Embryonic facial prominence (tissue), 1 donor: ENCODE measurements at regions not wholly inside any gene's neighbourhood (a gene's known extent, or its start where the extent isn't known, plus 50 kb on each side); places are given as distances from the start of the nearest gene placed in this dataset.

ENCODE experiments used
- DNase-seq: peaks from one replicate; pipeline ENCODE4 v3.0.0-alpha.2; 2016; ENCODE audit errors: extremely low spot score

DNA sequence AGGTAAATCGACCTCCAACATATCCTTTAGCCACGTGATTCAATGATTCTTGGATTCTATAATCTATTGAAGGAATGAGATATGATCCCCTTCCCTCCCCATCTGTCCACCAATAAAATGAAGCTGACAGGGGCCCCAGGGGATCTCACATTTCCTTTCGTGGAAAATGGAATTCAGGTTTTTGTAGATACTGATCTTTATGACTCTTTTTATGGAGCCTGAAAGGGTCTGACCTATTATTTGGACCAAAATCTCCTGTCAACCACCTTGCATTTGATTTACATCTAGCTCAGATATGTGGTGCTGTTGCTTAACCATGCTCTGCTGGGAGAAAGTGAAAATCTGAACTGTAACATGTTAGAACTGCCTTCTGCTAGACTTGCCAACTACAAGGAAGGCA lies 234.0 kb upstream of the CXCL12 start:
- DNase-seq, result no peak

DNA sequence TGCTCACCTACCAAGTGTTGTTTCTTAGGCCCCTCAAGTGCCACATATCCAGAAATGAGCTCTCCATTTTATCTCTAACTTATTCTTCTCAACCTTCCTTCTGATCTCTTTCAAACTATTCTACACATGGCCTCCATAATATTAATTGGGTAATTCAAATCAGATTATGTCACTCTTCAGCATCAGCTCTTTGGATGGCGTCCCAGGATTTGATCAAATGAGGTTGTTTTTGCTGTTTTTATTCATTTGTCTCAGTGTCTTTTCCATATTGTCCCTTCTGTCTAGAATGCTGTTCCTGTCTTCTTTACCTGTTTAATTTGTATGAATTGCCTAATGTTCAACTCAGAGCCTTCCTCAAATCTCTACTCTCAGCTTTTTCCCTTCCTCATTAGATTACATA lies 234.6 kb upstream of the CXCL12 start:
- no peak for DNase-seq

DNA sequence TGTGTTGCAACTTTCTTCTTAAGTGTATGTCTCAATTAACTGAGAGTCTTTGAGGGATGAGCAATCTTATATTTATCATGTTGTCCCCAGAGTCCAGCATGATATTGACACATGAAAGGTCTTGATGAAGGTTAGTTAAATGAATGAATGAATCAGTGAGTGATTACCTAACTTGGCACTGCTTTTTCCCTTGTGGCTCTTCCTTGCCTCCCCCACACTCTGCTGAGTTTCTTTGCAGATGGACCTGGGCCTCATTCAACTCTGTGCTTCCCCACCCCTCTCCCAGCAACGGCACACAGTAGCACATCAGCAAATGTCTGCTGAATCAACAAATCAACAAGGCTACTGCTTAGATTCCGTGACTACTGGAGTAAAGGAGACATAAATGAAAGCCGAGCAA lies 235.1 kb upstream of the CXCL12 start:
- DNase-seq, result no peak

DNA sequence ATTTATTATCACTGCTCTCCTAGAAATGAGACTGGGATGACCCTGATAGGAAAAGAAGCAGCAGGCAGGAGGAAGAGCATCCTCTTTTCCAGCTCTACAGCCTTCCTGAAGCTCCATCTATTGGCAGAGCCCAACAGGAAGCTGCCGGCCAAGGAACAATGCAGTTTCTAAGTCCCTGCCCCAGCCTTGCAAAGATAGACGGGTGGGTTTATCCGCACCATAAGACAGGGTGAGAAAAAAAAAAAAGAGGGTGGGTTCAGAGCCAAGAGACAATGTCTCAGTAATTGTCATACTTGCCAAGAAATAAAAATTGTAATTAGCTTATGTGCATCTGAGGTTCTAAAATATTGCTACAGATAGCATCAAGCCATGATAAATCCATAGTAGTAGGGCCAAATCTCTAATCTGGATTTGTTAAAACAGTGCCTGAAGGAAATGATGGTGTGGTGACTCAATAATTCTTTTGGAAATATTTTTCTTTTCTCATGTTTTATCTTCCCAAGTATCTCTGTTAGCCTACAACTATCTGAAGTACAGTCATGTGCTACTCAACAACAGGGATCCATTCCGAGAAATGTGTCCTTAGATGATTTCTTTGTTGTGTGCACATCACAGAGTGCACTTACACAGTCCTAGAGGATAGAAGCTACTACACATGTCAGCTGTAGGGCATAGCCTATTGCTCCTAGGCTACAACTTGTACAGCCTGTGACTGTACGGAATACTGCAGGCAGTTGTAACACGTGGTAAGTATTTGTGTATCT lies 242.9 kb upstream of the CXCL12 start:
- DNase-seq, result no peak

DNA sequence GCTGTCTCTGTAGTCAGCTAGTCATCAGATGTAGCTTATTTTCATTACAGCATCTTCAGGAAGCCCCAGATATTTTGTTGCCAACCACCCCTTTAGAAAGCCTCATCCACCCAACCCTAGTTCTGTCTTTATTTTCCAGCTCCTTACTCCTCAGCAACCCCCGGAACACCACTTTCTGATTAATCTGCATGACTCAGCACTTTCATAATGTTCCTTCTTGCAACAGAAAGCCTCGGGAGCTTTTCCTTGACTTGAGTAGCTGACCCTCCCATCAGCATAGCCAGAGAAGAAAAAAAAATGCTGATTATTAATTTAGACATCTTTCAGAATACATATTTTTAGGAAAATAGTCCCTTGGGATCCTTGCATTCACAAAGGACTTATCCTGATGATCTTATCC lies 244.0 kb upstream of the CXCL12 start:
- no peak for DNase-seq

DNA sequence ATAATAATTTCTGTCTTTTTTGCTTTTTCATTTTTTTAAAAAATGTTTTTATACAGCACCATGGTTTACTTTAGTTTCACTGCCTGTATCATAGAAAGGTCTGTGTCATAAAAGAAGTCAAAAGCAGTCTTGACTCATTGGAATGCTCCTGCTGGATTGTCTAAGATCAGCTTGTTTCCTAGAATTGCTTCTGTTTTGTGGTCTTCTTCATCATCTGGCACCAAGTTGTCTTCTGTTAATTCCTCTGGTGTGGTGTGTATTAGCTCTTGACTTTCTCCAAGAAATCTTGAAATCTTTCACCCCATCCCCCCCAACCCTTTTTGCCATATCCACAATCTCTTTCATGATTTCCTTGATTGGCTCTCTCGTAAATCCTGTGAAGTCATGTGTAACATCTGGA lies 250.3 kb upstream of the CXCL12 start:
- DNase-seq, result no peak

DNA sequence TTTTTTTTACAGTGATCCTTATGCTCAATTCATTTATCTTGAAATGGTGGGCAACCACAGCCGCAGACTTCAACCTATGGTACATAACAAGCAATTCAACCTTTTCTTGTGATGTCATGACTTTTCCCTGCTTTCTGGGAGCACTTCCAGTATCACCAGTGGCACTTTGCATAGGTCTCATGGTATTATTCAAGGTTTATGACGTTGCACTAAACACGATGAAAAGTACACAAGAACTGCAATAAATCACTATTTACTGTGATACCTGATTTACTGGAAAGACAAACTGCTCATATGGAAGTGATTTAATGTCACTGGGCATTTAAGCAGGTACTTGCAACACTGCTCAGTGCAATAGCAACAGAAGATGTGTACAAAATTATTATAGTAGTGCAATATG lies 251.7 kb upstream of the CXCL12 start:
- DNase-seq, result no peak

DNA sequence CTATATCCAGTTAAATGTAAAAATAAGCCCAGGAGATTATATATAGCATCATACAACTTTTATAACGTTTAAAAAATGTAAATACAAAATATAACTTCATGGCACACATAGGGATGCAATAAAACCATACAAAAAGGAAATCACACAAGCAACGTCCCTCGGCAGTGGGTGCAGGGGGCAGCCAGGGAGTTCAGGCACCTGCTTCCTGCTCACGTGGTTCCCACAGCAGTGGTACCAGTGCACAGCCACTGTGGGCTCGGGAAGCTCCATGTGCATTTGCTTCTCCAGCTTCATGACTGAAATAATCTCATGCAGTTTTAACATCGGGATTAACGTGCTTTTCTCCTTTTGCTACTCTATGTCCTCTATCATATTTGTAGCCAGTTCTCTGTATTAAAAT lies 255.5 kb upstream of the CXCL12 start:
- DNase-seq, result no peak

DNA sequence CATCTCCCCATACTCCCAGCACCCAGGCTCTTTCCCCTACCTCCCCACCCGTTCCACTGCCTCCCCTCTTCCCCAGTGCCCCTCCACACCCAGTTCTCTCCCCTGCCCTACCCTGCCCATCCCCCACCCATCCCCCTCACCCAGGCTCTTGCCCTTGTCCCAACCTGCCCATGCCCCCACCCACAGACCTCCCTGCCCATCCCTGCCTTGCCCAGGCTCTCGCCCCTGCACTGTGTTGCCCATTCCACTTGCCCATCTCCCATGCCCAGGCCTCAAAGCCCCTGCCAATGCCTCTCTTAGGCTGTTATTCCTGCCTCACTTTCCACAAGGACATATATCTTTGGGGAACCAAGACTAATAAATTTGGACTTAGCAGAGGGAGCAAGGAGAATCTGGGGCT lies 262.6 kb upstream of the CXCL12 start:
- DNase-seq, result no peak

DNA sequence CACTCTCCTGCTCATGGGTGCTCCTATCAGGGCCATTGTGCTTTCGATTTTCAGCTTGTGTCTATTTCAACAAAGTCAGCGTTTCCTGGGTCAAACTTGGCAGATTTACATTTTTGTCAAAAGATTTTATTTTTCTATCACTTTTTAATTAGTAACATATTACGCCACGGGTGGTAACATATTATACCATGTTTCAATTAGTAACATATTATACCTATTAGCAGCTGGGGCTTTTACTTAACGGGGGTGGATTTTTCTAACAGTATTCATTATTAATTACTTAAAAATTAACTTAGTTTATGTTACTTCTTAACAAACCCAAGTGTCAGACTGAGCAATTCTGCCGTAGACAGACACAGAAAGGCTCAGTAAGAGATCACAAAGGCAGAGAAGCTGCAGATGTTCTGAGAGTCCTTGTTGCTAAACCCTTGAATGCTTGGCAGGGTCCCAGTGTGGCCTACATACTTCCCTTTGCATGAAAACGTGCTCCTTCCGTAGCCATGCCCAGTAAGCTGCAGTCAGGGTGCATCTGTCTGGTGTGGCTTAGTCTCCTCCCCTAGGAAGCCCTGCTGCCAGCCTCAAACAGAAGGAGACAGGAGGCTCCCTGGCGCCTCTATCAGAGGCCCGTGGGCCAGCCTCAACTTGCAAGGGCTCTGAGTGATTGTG lies 263.1 kb upstream of the CXCL12 start:
- no peak for DNase-seq

DNA sequence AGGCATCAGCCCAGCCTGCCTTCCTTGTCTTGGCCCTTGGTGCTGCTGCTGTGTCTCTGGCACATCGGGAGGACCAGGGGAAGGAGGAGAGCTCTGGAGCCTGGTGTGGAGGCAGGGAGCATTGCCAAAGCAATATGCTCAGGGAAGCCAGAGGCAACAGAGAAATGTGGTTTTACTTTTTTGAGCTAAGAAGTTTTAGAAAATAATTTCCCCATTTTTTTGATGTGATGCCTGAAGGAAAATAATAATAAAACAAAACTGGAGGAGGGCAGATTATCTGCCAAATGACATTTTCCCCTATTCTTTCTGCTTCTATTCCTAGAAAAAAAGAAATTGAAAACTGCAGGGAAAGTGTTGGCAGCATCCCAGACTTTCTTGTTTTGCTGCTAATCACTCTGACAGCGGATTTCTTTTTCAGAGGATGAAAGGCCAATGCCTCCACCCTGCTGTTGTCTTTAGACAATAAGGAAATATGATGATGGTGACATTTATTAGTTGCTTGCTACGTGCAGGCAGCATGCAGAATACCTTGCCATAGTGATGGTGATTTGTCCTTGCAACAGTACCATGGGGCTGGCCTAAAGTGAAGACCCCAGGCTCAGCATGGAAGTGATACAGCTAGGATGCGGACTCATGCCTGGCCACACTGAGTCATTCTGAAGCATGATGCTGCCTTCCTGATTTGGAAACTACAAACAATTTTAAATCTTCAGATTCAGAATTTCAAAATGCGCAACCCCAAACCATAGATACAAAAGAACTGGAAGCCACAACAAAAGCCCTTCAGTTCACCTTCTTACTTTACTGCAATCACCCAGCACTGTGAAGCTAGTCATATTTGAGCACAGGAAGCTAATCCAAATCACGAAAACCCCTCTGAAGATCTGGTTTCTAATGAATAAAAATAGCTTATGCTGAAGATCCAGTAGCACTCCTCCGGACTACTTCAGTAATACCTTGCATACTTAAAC lies 260.2 kb upstream of the TMEM72 start:
- DNase-seq, result no peak

DNA sequence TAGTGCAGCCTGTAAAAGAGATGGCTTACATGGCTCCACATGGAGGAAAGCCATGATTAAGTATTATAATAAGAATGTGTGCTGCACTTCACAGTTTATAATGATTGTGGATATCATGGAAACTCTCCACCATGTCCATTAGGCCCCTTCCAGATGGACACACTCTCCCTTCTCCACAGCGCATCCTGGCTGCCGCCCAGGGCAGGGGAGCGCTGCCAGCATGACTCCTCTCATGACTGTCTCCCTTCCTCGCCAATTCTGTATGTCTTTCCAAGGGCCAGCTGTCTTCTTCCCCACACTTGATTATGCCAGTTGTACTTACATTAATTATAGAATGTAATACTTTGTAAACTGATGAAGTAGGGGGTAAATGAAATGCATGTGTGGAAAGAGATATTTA lies 259.3 kb upstream of the TMEM72 start:
- DNase-seq, result no peak

DNA sequence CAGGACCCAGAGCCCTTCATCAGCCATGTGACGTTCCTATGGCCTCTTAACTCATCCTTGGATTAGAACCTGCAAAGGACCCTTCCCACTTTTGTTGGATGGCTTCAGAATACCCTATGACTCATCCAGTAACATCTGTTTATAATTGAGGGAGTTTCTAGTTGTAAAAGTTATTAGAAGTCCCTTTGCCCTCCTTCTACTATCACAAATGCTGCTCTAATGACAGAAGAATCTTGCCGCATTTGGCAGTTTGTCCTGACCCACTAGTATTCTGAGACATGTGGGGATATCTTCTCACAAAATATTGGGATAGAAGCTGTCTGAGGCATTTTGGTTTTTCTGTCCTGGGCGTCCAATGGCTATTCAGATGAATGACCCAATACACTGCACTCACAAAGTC lies 251.8 kb upstream of the TMEM72 start:
- no peak for DNase-seq

DNA sequence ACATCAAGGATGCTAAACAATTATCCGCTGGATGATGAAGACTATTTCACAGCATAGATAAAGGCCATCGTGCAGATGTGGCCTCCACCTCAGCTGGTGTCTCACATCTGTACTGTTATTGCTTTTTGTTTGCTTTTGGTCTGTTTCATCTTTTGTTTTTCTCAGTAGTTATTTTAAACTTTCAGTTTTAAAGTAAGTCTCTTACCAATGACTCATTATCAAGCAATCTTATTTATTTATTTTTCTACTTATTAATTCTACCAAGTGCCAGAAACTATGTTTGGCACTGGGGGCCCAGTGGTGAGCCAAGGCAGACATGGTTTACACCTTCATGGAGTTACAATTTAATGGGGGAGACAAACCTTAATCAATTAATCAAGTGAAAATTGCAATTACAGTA lies 250.9 kb upstream of the TMEM72 start:
- DNase-seq, result no peak

DNA sequence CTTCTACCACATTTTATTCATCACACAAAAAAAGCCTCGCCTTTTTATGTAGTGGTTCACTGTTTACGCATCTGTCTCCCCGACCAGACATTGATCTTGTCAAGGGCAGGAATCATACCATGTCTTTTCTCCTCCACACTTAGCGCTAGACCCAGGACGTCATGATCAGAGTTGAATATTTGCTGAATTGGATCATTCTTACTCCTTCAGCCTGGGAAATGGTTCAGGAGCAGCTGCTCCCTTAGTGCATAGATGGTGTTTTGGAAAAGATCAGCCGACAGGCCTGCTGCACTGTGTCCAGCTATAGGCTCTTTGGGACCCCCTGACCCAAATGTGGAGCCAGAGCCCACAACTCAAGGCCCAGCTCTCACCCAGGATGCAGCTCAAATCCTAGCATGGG lies 249.1 kb upstream of the TMEM72 start:
- no peak for DNase-seq

DNA sequence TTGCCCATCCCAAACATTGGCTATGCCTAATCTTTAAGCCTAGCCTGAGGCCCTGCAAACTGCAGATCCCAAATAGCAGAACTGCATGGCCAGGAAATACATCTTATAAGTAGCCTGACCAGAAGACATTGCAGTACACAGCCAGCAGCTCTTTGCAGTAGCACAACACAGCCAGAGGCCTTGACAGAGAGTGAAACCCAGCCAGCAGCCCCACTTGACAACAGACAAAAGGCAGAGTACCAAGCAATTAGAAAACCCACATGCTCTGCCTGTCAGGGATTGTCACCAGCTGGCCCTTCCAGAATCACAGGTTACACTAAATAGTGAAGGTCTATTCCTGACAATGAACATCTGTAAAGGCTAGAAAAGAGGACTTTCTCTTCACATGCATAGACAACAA lies 242.8 kb upstream of the TMEM72 start:
- no peak for DNase-seq

DNA sequence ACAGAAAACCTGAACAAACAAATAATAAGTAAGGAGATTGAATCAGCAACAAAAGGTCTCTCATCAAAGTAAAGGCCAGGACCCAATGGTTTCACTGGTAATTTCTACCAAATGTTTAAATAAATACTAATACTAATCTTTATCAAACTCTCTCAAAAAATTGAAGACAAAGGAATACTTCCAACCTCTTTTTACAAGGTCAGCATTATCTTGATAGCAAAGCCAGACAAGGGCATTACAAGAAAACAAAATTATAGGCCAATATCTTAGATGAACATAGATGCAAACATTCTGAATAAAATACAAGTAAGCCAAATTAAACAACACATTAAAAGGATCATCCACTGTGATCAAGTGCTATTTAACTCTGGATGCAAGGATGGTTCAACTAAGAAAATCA lies 239.8 kb upstream of the TMEM72 start:
- no peak for DNase-seq

DNA sequence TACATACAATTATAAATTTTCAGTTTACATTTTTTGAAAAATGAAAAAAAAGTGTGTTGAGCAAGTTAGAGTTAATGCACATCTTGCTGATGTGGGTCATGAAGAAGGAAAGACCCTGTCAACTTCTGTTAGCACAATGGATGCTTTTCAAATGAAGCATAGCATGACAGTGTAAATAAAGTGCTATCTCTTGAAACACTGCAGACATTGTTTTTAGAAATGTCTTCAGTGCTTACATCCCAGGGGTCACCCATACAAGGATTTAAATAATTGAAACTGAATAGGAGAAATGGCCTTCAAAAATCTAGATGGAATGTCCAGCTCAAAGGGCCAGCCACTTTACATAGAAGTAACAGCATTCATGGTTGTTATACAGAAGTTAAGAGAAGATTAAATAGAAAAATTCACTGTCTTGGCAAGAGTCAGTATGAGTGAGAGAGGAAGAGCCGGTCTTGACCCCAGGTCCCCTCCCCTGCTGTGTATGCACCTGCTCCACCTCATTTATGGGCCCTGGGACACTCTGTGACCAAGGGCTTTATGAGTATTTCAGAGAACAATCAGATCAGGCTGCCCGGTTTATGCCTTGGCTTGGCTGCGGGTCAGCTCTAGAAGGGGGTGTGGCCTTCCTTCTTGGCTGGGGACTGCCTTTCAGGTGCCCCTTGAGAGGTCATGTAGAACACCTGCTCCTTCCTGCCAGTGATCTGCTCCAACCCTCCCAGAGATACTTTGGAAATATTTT lies 237.7 kb upstream of the TMEM72 start:
- DNase-seq, result no peak

DNA sequence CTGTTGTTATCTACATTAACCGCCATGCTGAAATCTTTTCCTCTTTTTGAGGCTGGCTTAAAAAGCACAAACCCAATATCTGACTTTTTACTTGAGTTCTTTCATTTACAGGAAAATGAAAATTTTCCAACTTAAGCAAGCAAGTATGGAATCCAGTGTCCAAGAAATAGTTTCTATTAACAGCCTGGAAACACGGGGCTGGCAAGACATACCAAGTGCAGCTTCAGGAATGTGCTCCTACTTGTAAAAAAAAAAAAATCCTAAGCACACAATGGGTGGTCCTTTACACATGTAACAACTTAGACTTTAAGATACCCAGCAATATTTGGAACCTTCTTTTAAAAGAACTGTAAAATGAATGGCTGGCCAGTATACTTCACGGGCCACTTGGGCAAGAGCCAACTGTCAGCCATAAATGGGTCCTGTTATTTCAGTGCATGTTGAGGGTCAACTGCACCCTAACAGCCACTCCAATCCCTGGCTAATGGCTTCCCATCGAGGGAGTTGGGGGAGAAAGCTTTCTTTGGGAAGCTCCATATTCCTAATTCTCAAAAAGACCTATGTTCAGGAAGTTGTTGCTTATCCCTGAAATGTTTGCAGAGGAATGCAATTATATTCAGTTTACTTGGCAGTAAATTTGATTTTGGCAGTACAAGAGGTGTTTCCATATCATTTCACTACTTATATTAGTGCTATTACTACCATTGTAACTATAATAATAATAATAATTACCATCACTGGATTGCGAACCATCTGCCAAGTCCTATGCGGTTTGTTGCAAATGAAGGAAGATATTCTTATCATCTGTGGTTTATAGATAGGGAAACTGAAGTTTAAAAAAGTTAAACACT lies 236.4 kb upstream of the TMEM72 start:
- DNase-seq, result no peak

DNA sequence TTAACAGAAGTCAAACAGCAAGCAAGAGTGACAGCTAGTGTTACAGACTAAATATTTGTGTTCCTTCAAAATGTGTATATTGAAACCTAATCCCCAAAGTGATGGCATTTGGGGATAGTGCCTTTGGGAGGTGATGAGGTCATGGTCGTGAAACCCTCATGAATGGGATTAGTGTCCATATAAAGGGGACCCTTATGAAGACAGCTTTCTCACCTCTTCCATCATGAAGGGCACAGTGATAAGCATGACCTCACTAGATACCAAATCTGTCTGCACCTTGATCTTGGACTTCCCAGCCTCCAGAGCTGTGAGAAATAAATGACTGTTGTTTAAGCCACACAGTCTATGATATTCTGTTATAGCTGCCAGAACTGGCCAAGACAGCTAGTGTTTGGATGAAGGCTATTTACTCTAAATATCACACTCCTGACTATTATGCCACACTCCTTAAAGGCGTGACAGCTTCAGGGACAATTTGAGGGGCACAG lies 235.7 kb upstream of the TMEM72 start:
- no peak for DNase-seq

DNA sequence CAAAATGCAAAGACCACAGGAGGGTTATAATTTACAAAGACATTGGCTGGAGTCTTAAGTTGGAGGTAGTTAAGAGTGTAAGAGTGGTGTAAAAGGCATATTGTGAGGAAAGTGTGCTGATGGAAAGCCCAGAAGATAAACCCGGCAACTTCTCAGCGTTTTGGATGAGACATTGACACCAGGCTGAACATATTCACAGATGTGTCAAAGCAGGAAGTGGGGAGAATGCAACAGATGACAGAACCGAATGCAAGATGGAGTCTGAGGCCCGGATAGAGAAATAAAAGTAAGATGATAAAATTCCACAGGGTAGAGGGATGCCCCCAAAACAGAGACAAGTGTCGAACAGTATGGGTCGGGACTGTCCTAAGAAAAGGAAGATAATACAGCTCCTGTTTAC lies 230.4 kb upstream of the TMEM72 start:
- no peak for DNase-seq
